ENCODE measurements at regions not wholly inside any gene's neighbourhood (a gene's known extent, or its start where the extent isn't known, plus 50 kb on each side); places are given as distances from the start of the nearest gene placed in this dataset.
A peak's percentile ranks its signal among the peaks of the same experiment; 100 is the strongest.

- WGBS (ENCODE audit: extremely low coverage, insufficient read length, low lambda C conversion rate): no CpG with 5 or more reads among the region's 4 CpGs
- TF ChIP-seq CTCF (conservative IDR thresholded peaks at IDR 0.05): no peak
- H3K23ac ChIP-seq (ENCODE audit: insufficient read length, low read depth, low read length): no peak overlapping the region
- Mint-ChIP-seq H3K27me3 (ENCODE audit: low read depth) (no peaks in the 10 kb centered on the region; the same call in 1 of the 2 replicates), H3K4me1 (peaks cover 33 to 34% of the 10 kb centered on the region in 2 experiments), H3K36me3 (ENCODE audit: insufficient read depth in 1 of 3, low read depth in 3 of 3) (peaks cover 0 to 11% (median 3%) of the 10 kb centered on the region in 3 experiments; a peak in 5 of 7 replicates), H3K9me3 (peaks cover 0 to 2% of the 10 kb centered on the region in 2 experiments; a peak in 1 of 5 replicates), H3K4me3 (no peak overlapping the region), H3K27ac (peak overlapping the region in 1 of 3 experiments; percentile 4; a peak in 2 of 7 replicates)
- no peak overlapping the region for H2BK5ac ChIP-seq (ENCODE audit: insufficient read length, low read length)
- no peak overlapping the region for H3K4ac ChIP-seq (ENCODE audit: low read depth, low read length)
- H3T11ph ChIP-seq (ENCODE audit: low read length): no peak overlapping the region
- no peak overlapping the region for H3K18ac ChIP-seq (ENCODE audit: insufficient read length, low read depth, low read length)
- H4K91ac ChIP-seq (ENCODE audit: insufficient read length, low read depth, low read length): no peak overlapping the region
- H4K5ac ChIP-seq (ENCODE audit: insufficient read length, low read depth, low read length): no peak overlapping the region
- peaks cover 2% of the 10 kb centered on the region; the same call in 1 of the 2 replicates for H3K4me1 ChIP-seq (ENCODE audit: insufficient read depth, low read length)
- no peak for DNase-seq
- H3K79me1 ChIP-seq (ENCODE audit: insufficient read depth, low read depth, low read length, poor library complexity, severe bottlenecking): no peaks in the 10 kb centered on the region
- no peak overlapping the region for H2BK15ac ChIP-seq (ENCODE audit: low read depth, low read length)
- H3K27ac ChIP-seq (ENCODE audit: insufficient read length, low read depth, low read length): no peak overlapping the region
- no peak overlapping the region for H3K56ac ChIP-seq (ENCODE audit: insufficient read length, low read depth, low read length)
- no peaks in the 10 kb centered on the region for H3K9me3 ChIP-seq (ENCODE audit: control insufficient read depth, low read depth, low read length)
- H2BK20ac ChIP-seq (ENCODE audit: low read depth, low read length, poor library complexity, severe bottlenecking): no peak overlapping the region
- H4K8ac ChIP-seq (replicated peaks; ENCODE audit: insufficient read length, low read depth, low read length): no peak overlapping the region
- no peaks in the 10 kb centered on the region for H4K20me1 ChIP-seq (ENCODE audit: control insufficient read depth, insufficient read depth, insufficient read length)
- H2BK12ac ChIP-seq (ENCODE audit: insufficient read length, low read depth, low read length): no peak overlapping the region
- H2AK5ac ChIP-seq (ENCODE audit: insufficient read length, low read length): no peak overlapping the region
- no peak overlapping the region for H2BK120ac ChIP-seq (ENCODE audit: low read depth, low read length, poor library complexity, severe bottlenecking)
- no peak overlapping the region for H3K9ac ChIP-seq (ENCODE audit: extremely low read depth, insufficient read length, low read length)
- H2AFZ ChIP-seq (ENCODE audit: low read length): no peak overlapping the region
- H3K23me2 ChIP-seq (ENCODE audit: insufficient read length, low read depth, low read length, poor library complexity, severe bottlenecking): no peaks in the 10 kb centered on the region
- H3K14ac ChIP-seq (ENCODE audit: insufficient read depth, low read length): no peak overlapping the region
- no peaks in the 10 kb centered on the region for H3K79me2 ChIP-seq (ENCODE audit: insufficient read depth, low read length)
- no peak overlapping the region for H3K4me2 ChIP-seq (ENCODE audit: insufficient read depth, insufficient read length, low read length)
- no peaks in the 10 kb centered on the region for H3K27me3 ChIP-seq (ENCODE audit: insufficient read depth, low read length)
Observed at GRCh38 chr9:31272456-31273295, 1111.8 kb upstream of the ACO1 start.

All from H9 (cell line).